ENCODE measurements at regions not wholly inside any gene's neighbourhood (a gene's known extent, or its start where the extent isn't known, plus 50 kb on each side); places are given as distances from the start of the nearest gene placed in this dataset.

GRCh38 chr1:60747353-60747752 lies 335.0 kb upstream of the NFIA start:
- Mint-ChIP-seq H3K27ac (no peak overlapping the region), H3K4me3 (no peak overlapping the region), H3K4me1 (no peaks in the 10 kb centered on the region), H3K36me3 (ENCODE audit: low read depth) (no peaks in the 10 kb centered on the region), H3K9me3 (no peaks in the 10 kb centered on the region), H3K27me3 (ENCODE audit: insufficient read depth) (no peaks in the 10 kb centered on the region)
- no peaks in the 10 kb centered on the region for H3K4me1 ChIP-seq (ENCODE audit: control insufficient read depth, insufficient read depth, low read length)
- no peak for DNase-seq
- H3K27ac ChIP-seq (ENCODE audit: low read depth, low read length), result no peak overlapping the region
- no peak overlapping the region for H3K9ac ChIP-seq (ENCODE audit: extremely low read depth, low read length, poor library complexity, severe bottlenecking)
- no peaks in the 10 kb centered on the region for H3K9me3 ChIP-seq (ENCODE audit: control insufficient read depth, low read length)
- no peaks in the 10 kb centered on the region for H3K36me3 ChIP-seq (ENCODE audit: control insufficient read depth, insufficient read depth, low read length)
- TF ChIP-seq, protein P1, sequence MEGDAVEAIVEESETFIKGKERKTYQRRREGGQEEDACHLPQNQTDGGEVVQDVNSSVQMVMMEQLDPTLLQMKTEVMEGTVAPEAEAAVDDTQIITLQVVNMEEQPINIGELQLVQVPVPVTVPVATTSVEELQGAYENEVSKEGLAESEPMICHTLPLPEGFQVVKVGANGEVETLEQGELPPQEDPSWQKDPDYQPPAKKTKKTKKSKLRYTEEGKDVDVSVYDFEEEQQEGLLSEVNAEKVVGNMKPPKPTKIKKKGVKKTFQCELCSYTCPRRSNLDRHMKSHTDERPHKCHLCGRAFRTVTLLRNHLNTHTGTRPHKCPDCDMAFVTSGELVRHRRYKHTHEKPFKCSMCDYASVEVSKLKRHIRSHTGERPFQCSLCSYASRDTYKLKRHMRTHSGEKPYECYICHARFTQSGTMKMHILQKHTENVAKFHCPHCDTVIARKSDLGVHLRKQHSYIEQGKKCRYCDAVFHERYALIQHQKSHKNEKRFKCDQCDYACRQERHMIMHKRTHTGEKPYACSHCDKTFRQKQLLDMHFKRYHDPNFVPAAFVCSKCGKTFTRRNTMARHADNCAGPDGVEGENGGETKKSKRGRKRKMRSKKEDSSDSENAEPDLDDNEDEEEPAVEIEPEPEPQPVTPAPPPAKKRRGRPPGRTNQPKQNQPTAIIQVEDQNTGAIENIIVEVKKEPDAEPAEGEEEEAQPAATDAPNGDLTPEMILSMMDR (conservative IDR thresholded peaks at IDR 0.05), result no peak
- no peak overlapping the region for H3K4me3 ChIP-seq (ENCODE audit: low read length)
- no peaks in the 10 kb centered on the region for H3K27me3 ChIP-seq (ENCODE audit: control insufficient read depth, insufficient read depth, low read length, poor library complexity, severe bottlenecking)
- 94% methylated on average over 4 to 5 of the region's 5 CpGs for WGBS, 2 experiments (ENCODE audit: insufficient coverage in 1 of 2, insufficient read length in 1 of 2)

DNA sequence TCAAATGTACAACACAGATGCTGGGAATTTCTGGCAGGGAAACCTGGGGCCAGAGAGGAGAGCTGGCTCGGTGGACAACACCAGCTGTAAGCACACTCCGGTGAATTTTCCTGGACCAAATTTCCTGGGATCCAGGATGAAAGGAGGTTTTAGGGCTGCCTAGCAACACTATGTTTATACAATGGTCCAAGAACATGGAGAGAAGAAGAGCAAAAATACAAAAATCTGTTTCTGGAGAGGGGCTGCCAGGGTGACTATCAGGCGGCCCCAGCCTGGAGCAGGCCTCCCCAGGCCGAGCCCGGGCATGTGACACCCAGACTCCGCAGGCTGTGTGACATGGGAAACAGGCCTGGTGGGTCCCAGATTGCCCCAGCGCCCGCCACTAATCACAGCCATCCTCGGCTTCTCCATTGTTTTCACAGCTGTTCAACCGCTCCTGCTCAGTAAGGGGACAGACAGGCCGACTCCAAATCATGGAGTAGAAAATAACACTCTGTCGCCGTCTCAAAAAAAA lies 336.0 kb upstream of the NFIA start:
- H3K4me3 ChIP-seq (ENCODE audit: low read length), result no peak overlapping the region
- no peaks in the 10 kb centered on the region for H3K36me3 ChIP-seq (ENCODE audit: control insufficient read depth, insufficient read depth, low read length)
- H3K9ac ChIP-seq (ENCODE audit: extremely low read depth, low read length, poor library complexity, severe bottlenecking), result no peak overlapping the region
- no peaks in the 10 kb centered on the region for H3K36me3 Mint-ChIP-seq (ENCODE audit: low read depth)
- no peaks in the 10 kb centered on the region for H3K9me3 Mint-ChIP-seq
- TF ChIP-seq, protein P1 (conservative IDR thresholded peaks at IDR 0.05), result no peak
- 86 to 87% methylated on average over 8 to 13 of the region's 13 CpGs for WGBS, 2 experiments (ENCODE audit: insufficient coverage in 1 of 2, insufficient read length in 1 of 2)
- H3K27me3 ChIP-seq (ENCODE audit: control insufficient read depth, insufficient read depth, low read length, poor library complexity, severe bottlenecking), result no peaks in the 10 kb centered on the region
- H3K27ac ChIP-seq (ENCODE audit: low read depth, low read length), result peak overlapping the region; percentile 85
- H3K27ac Mint-ChIP-seq, result no peak overlapping the region
- no peak for DNase-seq
- H3K9me3 ChIP-seq (ENCODE audit: control insufficient read depth, low read length), result no peaks in the 10 kb centered on the region
- no peak overlapping the region for H3K4me3 Mint-ChIP-seq
- H3K4me1 Mint-ChIP-seq, result no peaks in the 10 kb centered on the region
- H3K27me3 Mint-ChIP-seq (ENCODE audit: insufficient read depth), result no peaks in the 10 kb centered on the region
- no peaks in the 10 kb centered on the region for H3K4me1 ChIP-seq (ENCODE audit: control insufficient read depth, insufficient read depth, low read length)

DNA sequence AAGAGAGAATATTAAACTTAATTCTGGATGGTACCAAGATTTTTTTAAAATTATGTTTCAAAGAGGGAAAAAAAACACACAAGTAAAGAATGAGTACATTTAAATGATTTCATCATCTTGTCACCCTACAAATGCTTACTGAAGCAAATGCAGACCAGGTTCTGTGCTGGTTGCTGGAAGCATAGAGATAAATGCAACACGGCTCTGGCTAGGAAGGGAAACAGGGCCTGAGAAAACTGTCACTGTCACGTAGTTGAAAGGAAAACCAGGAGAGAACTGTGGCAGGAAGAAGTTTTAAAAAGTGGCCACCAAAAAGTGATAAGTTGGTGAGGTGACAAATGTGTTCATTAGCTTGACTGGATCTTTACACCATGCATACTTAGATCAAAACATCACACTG lies 336.9 kb upstream of the NFIA start:
- no peak for DNase-seq
- H3K9me3 Mint-ChIP-seq, result no peaks in the 10 kb centered on the region
- no peaks in the 10 kb centered on the region for H3K36me3 Mint-ChIP-seq (ENCODE audit: low read depth)
- no peak overlapping the region for H3K9ac ChIP-seq (ENCODE audit: extremely low read depth, low read length, poor library complexity, severe bottlenecking)
- no peaks in the 10 kb centered on the region for H3K36me3 ChIP-seq (ENCODE audit: control insufficient read depth, insufficient read depth, low read length)
- H3K27ac Mint-ChIP-seq, result no peak overlapping the region
- TF ChIP-seq, protein P1 (conservative IDR thresholded peaks at IDR 0.05), result no peak
- WGBS, 2 experiments (ENCODE audit: insufficient coverage in 1 of 2, insufficient read length in 1 of 2), result 84 to 100% methylated on average over 1 to 2 of the region's 2 CpGs
- no peaks in the 10 kb centered on the region for H3K9me3 ChIP-seq (ENCODE audit: control insufficient read depth, low read length)
- no peaks in the 10 kb centered on the region for H3K4me1 Mint-ChIP-seq
- H3K27me3 Mint-ChIP-seq (ENCODE audit: insufficient read depth), result no peaks in the 10 kb centered on the region
- H3K4me1 ChIP-seq (ENCODE audit: control insufficient read depth, insufficient read depth, low read length), result no peaks in the 10 kb centered on the region
- no peak overlapping the region for H3K4me3 Mint-ChIP-seq
- H3K27me3 ChIP-seq (ENCODE audit: control insufficient read depth, insufficient read depth, low read length, poor library complexity, severe bottlenecking), result no peaks in the 10 kb centered on the region
- no peak overlapping the region for H3K4me3 ChIP-seq (ENCODE audit: low read length)
- no peak overlapping the region for H3K27ac ChIP-seq (ENCODE audit: low read depth, low read length)
